ENCODE measurements at regions not wholly inside any gene's neighbourhood (a gene's known extent, or its start where the extent isn't known, plus 50 kb on each side); places are given as distances from the start of the nearest gene placed in this dataset.

- Mint-ChIP-seq H3K27me3 (ENCODE audit: low read depth) (no peaks in the 10 kb centered on the region), H3K9me3 (peaks cover 0 to 3% of the 10 kb centered on the region in 2 experiments; a peak in 1 of 5 replicates), H3K4me1 (no peaks in the 10 kb centered on the region), H3K4me3 (no peak overlapping the region), H3K36me3 (ENCODE audit: insufficient read depth in 1 of 3, low read depth in 3 of 3) (no peaks in the 10 kb centered on the region), H3K27ac (no peak overlapping the region)
- H2BK12ac ChIP-seq (ENCODE audit: insufficient read length, low read depth, low read length) = no peak overlapping the region
- no peaks in the 10 kb centered on the region for H4K20me1 ChIP-seq (ENCODE audit: control insufficient read depth, insufficient read depth, insufficient read length)
- WGBS (ENCODE audit: extremely low coverage, insufficient read length, low lambda C conversion rate) = no CpG with 5 or more reads among the region's 3 CpGs
- H3K18ac ChIP-seq (ENCODE audit: insufficient read length, low read depth, low read length) = no peak overlapping the region
- no peak overlapping the region for H4K5ac ChIP-seq (ENCODE audit: insufficient read length, low read depth, low read length)
- no peaks in the 10 kb centered on the region for H3K79me2 ChIP-seq (ENCODE audit: insufficient read depth, low read length)
- no peaks in the 10 kb centered on the region for H3K4me1 ChIP-seq (ENCODE audit: insufficient read depth, low read length)
- H3K27me3 ChIP-seq (ENCODE audit: insufficient read depth, low read length) = no peaks in the 10 kb centered on the region
- H2AFZ ChIP-seq (ENCODE audit: low read length) = no peak overlapping the region
- no peak overlapping the region for H3K23ac ChIP-seq (ENCODE audit: insufficient read length, low read depth, low read length)
- H4K8ac ChIP-seq (replicated peaks; ENCODE audit: insufficient read length, low read depth, low read length) = no peak overlapping the region
- H3T11ph ChIP-seq (ENCODE audit: low read length) = no peak overlapping the region
- no peak overlapping the region for H3K56ac ChIP-seq (ENCODE audit: insufficient read length, low read depth, low read length)
- H3K14ac ChIP-seq (ENCODE audit: insufficient read depth, low read length) = no peak overlapping the region
- H4K91ac ChIP-seq (ENCODE audit: insufficient read length, low read depth, low read length) = no peak overlapping the region
- H3K4me2 ChIP-seq (ENCODE audit: insufficient read depth, insufficient read length, low read length) = no peak overlapping the region
- DNase-seq = no peak
- no peaks in the 10 kb centered on the region for H3K23me2 ChIP-seq (ENCODE audit: insufficient read length, low read depth, low read length, poor library complexity, severe bottlenecking)
- no peak overlapping the region for H3K27ac ChIP-seq (ENCODE audit: insufficient read length, low read depth, low read length)
- no peak overlapping the region for H3K4ac ChIP-seq (ENCODE audit: low read depth, low read length)
- no peak overlapping the region for H3K9ac ChIP-seq (ENCODE audit: extremely low read depth, insufficient read length, low read length)
- no peak overlapping the region for H2BK120ac ChIP-seq (ENCODE audit: low read depth, low read length, poor library complexity, severe bottlenecking)
- no peak overlapping the region for H2AK5ac ChIP-seq (ENCODE audit: insufficient read length, low read length)
- H3K79me1 ChIP-seq (ENCODE audit: insufficient read depth, low read depth, low read length, poor library complexity, severe bottlenecking) = no peaks in the 10 kb centered on the region
- no peaks in the 10 kb centered on the region for H3K9me3 ChIP-seq (ENCODE audit: control insufficient read depth, low read depth, low read length)
- H2BK15ac ChIP-seq (ENCODE audit: low read depth, low read length) = no peak overlapping the region
- no peak overlapping the region for H2BK20ac ChIP-seq (ENCODE audit: low read depth, low read length, poor library complexity, severe bottlenecking)
- TF ChIP-seq CTCF (conservative IDR thresholded peaks at IDR 0.05) = no peak
- H2BK5ac ChIP-seq (ENCODE audit: insufficient read length, low read length) = no peak overlapping the region
Observed at GRCh38 chr10:107715565-107715964, 551.1 kb upstream of the SORCS1 start.

All from H9 (cell line).